Kasumi-1 (cell line): ENCODE measurements at regions not wholly inside any gene's neighbourhood (a gene's known extent, or its start where the extent isn't known, plus 50 kb on each side); places are given as distances from the start of the nearest gene placed in this dataset.

ENCODE experiments used
- DNase-seq, 2 experiments: peaks; one replicate each; lab custom pipeline; 2025; lab: John Stamatoyannopoulos, UW

DNA sequence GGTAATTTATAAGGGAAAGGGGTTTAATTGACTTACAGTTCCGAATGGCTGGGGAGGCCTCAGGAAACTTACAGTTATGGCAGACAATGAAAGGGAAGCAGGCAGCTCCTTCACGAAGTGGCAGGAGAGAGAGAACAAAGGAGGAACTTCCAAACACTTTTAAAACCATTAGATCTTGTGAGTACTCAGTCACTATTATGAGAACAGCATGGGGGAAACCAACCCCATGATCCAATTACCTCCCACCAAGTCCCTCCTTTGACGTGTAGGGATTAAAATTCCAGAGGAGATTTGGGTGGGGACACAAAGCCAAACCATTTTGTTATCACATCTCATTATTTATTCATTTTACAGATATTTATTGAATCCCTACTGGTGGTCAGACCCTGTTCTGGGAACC, 822.8 kb downstream of the GALC start:
- peak; percentile 65 to 74 for DNase-seq

DNA sequence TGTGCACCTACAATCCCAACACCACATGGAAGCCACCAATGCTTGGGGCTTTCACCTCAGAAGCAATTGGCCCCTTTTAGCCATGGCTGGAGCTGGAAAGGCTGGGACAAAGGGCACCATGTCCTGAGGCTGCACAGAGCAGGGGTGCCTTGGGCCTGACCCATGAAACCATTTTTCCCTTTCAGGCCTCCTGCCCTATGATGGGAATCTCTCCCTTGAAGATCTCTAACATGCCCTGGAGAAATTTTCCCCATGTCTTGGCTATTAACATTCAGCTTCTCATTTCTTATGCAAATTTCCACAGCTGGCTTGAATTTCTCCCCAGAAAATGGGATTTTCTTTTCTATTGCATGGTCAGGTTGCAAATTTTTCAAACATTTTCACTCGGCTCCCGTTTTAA, 823.6 kb downstream of the GALC start:
- DNase-seq, result no peak

DNA sequence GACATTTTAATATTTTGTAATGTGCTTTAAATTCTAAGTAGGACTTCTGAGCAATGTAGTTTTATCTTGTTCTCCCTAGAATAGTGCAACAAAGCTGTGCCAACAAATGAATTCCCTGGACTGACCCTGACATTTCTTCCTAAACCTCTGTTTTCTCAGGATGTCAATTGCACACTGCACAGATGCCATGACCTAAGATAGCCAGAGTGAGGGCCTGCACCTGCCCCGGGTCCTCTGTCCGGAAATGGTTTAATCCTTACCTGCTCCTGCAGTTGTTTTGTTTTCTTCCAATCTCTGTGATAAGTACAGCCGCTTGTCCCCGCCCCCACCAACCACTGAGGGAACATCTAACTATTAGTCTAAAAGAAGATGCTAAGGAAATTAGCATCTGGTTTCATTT, 831.5 kb downstream of the GALC start:
- DNase-seq, result no peak

DNA sequence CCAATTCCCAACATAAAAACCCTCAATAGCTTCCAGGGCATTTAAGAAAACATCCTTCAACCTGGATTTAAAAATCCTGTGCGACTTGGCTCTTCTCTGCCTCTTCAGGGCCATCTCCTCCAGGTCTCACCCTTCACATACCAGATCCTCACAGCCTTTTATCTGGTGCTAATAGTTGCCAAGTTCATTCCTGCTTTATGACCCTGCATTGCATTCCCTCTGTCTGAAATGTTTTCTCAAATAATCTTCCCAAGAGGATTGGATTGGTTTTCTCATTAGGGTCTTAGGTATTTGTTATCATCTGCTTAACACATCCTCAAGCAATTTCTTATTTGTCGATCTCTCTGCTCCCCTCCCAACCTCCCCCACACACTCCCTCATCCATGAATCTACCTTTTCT, 832.0 kb downstream of the GALC start:
- DNase-seq, result no peak

DNA sequence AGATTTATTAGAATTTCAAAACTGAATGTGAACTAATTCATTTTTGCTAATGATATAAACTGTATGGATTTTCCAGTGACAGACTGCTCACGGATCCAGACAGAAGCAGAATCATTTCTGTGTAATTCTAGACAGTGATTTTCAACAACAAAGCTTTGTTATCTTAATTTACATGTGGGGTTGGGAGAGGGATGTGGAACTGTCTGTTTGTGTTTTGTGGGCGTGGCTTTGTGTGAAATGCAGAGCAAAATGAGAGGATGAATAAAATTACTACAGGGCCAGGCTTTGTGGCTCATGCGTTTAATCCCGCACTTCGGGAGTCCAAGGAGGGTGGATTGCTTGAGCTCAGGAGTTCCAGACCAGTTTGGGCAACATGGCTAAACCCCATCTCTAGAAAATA, 834.7 kb downstream of the GALC start:
- DNase-seq, result no peak

DNA sequence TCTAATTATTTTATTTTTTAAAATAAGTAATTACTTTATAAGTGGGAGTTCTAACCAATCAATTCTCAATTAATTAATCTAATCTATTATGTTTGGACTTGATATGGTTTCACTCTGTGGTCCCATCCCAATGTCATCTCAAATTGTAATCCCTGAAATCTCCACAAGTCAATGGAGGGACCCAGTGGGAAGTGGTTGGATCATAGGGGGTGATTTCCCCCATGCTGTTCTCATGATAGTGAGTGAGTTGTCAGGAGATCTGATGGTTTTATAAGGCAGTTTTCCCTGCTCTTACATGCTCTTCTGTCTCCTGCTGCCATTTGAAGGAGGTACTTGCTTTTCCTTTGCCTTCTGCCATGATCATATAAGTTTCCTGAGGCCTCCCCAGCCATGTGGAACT, 836.1 kb downstream of the GALC start:
- DNase-seq, result no peak

DNA sequence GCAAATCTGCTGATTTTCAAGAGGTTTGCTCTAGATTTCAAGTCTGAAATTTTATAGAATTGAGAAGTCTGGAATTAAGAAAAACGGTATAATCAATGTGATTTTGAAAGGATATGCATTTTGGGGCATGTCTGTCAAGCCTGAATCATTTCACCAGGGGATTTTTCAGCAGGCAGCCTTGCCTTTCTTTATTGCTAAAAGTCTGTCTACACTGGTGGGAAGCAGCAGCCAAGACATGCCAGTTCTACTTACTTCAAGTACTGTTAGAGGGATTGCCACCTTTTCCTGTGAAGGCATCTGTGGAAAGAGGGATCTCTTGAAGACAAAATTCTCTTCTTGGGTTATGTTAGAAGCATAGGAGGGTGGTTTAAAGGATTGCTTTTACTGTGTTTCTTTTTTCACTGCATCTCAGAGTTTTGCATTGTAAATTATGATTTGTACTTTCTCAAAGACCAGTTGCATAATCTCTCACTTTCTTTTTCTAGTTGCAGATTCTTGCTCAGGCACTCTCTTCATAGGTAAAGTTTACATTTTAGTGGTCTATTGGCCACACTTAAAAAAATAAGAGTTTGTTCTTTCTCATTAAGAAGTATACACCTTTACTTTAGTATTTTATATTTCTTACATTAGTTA, 837.0 kb downstream of the GALC start:
- no peak for DNase-seq

DNA sequence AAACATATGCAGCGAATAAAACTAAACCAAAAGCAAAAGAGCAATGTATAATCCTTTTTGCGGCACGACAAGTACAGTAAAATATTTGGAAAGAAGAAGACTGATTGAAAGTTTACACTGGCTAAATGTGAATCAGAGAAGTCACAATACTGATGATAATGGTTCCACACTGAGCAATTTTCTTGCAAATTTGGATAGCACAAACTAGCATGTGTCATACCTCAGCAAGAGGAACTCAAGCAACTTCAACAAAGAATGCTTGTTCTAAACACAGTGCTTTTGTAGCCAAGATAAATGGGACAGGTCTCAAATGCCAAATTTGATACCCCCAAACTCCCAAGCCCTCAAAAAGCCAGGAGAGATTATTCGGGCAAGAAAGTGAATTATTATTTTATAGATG, 839.1 kb downstream of the GALC start:
- no peak for DNase-seq

DNA sequence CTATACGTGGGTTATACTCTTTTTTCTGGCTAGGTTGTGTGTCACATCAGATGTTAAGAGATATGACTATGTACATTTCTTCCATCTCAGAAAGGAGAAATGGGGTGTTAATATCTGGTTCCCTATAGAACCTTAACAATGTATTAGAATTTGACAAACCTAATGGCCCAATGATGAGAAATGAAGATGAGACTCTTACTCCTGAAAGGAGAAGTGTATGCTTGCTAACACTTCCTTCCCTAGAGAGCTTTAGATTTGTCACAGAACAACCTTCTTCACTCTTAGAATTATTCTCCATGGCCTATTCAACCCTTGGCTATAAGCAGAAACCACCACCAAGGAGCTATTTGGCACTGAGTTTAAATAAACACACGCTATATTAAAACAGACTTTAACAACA, 839.6 kb downstream of the GALC start:
- DNase-seq, result no peak

DNA sequence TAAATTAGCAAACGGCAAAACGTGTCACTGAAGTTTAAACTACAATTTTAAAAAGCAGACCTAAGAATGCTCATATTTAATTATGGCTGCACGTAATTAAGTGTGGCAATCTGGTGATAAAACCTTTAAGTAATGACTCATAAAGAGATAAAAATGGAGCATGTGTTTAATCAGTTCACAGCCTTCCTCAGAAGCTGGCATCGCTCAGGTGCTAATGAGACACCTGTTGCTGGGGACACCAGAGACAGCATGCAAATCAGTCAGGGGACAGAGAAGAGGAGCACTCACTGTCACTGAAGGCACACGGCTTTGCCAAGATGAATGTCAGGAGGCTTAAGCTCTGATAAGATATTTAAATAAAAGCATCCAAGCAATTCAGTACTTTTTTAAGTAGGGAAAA, 840.3 kb downstream of the GALC start:
- no peak for DNase-seq

DNA sequence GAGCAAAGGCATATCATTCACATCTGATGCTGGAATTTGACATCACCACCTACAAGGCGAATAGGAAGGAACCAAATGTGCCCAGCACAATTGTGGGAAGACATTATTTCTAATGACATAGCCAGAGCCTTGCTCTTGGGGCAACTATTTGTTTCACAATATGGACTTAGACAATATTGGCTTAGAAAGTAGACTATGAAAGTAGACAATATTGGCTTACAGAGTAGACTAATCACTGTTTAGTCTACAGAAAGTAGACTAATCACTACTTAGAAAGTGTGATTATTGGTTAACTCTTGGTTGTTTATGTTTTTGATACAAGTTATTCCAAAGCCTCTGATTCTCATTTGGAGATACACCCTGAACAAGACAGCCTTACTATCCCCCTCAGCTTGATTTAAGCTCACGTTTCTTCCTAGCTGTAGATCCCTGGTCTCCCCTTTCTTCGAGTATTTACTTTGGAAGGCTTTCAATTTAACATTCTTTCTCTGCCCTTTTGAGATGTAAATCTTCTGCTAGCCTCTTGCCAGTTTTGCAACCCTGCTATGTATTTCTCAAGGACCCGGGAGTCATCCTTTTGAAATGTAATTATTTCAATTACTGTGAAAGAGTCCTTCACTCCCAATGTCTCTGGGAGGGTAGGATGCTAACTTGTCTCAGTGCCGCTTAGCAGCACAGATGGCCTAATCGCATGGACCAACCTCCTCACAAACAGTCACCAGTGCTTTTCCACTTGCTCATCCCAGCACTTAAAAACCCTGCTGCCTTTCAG, 843.2 kb downstream of the GALC start:
- DNase-seq, result no peak

DNA sequence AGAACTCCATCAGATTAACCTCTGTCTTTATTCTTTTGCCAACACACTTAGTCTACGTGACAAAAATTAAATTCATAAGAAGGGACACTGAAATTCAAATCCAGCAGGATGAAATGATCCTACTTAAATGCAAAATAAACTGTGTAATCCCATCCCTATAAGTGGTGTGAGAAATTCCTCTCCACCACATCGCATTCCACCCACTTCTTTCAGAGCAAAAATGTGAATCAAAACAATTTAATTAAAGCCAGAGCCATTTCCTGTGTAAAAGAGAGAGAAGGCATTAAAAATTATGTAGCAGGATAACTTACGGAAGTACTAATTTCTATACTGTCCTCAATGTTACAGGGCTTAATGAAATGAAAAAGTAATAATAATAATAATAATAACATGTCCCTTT, 844.3 kb downstream of the GALC start:
- DNase-seq, result no peak

DNA sequence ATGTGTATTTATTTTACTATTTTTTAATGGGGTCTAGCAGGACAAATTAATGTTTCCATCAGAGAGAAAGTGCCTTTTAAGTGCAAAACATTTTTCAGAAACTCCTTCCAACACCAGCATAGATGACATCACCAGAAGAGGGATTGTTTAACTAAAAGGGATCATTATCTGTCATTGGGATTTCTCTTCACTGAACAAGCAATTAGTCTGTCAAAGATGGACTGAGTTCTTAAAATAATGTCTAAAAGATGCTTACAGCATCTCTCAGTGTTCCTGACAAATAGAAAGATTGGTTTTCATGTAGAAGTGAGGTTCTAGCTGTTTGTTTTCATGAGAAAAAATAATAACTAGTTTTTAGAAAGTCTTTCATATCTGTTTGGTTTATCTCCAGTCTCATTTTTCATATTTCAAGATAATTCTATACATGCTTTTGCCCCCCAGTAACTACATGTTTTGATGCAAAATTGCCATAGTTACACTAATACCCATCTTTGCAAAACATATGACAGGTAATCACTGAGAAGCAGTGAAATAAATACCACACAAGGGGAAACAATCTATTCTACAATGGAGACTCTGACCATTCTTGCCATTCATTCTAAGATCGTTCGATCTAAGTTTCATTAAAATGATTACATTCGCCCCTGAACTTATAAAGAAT, 850.3 kb downstream of the GALC start:
- DNase-seq, result no peak

DNA sequence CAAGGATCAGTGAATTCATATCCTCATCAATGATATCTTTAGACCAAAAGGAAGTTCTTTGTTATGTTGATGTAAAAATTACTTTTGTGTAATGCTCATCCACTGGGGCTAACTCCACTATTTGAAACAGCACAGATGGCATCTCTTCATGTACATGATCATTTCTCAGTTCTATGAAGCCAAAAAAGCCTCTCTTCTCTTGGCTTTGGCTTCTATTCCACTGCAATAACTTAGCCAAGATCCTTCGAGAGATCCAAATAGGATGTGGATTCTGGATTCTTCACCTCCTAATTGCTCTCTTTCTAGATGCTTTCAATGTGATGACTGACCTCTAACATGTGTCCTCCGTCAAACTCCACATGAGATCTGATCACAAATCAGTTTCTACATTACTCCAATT, 851.2 kb downstream of the GALC start:
- no peak for DNase-seq

DNA sequence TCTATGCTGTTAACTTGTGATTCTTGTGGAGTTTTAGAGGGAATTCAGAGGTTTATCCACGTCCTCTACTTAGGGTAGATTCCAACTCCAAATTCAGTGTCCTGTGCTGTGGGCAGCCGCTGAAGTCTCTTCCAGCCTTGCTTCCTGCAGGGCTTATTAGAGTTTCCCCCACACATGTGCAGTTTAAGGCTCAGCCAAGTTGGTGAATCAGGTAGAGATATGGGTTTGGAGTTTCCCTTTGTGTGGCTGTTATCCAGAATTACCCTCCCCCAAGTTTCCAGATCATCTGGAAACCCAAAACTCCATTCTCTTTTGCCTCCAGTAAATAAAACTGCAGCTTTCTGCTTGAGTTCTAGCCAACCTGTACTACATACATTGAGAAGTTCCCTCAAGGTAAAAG, 853.7 kb downstream of the GALC start:
- no peak for DNase-seq

DNA sequence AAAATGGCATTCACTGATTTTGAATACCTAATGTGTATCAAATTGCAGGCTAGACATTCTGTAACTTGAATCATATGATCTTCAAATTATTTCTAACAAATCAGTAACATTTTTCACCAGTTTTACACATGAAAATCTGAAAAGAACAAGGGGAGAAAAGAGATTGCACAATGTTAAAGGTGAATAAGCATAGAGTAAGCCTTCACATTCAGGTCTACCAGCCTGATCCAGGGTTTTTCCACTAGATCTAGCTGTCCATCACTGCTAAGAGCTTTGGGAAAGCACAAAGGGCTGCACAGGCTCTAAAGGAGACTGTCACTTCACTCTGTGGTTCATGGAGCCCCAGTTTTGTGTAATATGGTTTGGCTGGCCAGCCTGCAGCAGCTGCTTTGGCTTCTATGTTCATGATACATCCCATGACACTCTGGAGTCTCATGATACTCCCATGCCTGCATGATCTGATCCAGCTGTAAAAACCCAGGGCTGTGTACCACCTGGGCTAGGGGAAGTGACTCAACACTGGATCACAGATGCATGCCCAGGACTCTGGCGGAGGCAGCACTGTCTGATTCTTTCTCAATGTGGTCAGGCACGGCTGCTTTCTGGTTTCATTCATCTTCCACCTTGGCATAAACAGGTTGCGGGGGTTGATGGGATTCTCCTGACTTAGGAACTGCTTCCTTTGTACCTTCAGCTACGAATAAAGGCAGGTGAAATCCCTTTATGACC, 859.7 kb downstream of the GALC start:
- DNase-seq, result no peak

DNA sequence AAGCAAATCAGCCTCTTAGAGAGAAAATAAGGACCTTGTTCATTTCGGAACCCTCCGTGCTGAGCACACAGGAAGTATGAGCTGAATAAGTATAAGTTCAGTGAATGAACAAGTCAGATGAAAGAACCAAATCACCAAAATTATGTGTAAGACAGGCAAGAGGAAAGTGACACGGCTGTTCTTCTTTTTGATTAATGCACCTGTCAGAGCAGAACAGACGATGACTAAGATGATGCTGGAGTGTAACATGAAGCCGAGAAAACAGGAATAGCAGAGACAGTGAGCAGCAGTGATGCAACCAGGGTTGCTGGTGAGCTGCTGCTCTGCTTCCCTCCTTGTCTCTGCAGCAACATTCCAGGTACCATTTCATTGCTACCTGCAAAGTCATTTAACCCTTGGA, 861.1 kb downstream of the GALC start:
- DNase-seq, result peak in 1 of 2 experiments; percentile 2

DNA sequence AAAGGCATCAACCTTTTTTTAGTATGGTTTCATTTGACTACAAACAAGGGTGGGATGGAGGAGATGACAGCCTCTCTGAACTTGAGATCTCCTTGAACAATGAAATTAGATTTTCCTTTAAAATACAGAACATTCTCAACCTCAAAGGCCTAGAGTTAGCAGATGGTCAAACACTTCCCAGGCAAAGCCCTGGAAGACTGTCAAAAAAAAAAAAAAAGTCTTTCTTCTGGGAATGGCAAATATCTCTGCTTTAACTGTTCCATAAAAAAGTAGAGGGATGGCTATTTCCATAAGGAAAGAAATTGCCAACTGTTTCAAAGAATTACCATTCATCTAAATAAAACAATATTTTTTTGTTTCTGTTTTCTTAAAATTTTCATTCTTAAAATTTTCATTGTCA, 870.8 kb downstream of the GALC start:
- no peak for DNase-seq

DNA sequence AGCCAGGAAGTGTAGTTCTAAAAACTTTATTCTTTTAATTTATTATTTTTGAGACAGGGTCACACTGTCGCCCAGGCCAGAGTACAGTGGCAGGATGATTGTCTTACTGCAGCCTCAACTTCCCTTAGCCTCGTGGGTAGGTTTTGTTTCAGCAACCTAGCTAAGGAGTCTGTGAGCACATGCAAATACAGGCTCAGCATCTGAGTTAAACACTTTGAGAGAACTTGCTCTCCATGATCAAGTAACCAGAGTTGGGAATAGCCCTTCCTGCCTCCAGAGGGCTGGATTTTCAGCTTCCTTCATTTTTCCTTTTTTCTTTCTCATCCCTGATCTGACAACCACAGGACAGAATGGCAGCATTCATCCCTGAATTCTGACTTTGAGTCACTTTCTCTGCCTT, 871.3 kb downstream of the GALC start:
- no peak for DNase-seq

DNA sequence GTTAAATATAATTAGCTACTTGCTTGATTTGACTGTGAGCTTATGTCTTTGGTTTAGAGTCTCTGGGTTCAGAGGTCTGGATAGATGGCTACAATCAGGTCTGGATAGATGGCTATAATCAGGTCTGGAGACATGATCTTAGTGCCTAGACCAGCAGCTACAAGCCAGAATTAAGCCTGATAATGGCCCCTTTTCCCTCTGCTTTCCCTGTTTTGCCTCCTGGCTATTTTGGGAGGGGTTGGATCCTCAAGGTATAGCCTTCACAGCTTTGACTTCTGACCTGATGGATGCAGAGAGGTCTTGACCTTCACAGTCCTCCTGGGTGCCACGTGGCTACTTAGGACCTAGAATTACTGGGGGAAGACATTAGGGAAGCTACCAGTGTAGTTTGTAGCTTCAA, 877.7 kb downstream of the GALC start:
- no peak for DNase-seq

DNA sequence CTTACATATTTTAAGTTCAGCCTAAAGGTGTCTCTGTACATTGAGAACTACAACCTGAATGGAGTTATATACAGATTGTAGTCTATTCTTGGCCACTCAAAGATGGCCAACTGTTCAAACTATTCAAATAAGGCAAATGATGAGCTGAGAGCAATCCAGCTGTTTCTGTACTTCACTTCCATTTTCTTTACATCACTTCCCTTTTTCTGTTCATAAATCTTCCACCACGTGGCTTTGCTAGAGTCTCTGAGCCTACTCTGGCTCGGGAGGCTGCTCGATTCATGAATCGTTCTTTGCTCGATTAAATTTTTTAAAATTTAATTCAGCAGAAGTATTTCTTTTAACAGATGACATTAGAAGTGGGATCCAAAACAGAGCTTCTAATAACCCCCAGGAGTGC, 879.7 kb downstream of the GALC start:
- peak; percentile 32 to 53 for DNase-seq

DNA sequence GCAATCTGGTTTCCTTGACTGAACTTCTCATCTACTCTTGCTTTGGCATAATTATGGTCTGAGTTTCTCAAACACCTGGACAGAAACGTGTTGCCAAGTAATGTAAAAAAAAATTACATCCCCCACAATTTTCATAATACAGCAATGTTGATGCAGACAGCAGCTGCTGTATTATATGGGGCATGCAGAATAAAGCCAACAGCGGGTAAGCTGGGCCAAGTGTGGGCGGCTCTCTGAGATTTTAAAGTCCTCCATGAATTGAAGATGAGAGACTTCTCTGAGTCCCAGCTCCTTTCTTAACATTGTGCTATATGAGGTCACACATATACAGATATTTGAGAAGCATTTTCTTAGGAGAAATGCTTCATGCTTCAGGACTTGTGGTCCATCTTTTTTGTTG, 881.2 kb downstream of the GALC start:
- no peak for DNase-seq

DNA sequence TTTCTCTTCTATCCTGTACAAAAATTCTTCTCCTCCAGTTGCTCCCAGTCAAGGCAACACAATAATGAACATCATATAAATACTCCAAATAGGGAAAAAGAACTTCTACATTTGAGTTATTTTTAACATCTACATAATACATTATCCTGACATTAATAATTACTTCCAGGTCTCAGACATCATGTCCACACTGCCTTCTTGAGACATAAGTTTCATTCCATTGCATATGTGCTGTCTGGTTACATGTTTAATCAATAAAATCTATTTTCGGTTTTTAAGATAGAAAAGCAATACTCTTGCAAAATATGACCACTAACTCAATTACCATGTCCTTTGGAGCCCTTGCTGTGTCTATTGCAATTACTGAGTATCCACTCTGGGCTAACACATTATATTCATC, 881.9 kb downstream of the GALC start:
- no peak for DNase-seq
